Liver (tissue), 8 donors: ENCODE measurements at regions not wholly inside any gene's neighbourhood (a gene's known extent, or its start where the extent isn't known, plus 50 kb on each side); places are given as distances from the start of the nearest gene placed in this dataset.

Experiments
- DNase-seq: peaks from one replicate; pipeline ENCODE4 v3.0.0-alpha.2; 2017; ENCODE audit warnings: low spot score
- H3K27ac ChIP-seq, 2 donors: one replicate each; pipeline ENCODE4 v1.7.0; 2013; ENCODE audit warnings: inconsistent platforms in 2 of 2, low read length in 2 of 2, control low read depth in 1 of 2, low read depth in 1 of 2, mild to moderate bottlenecking in 1 of 2
- H3K27me3 ChIP-seq, 4 donors: one replicate each; pipeline versions ENCODE4 v1.6.1 to v1.7.0; 2013; ENCODE audit warnings: low read length in 3 of 4, inconsistent platforms in 1 of 4, mild to moderate bottlenecking in 1 of 4, moderate library complexity in 1 of 4; ENCODE audit not compliant: control insufficient read depth in 4 of 4, insufficient read depth in 4 of 4
- H3K36me3 ChIP-seq, 4 donors: one replicate each; pipeline versions ENCODE4 v1.6.1 to v1.7.0; 2013; ENCODE audit warnings: low read length in 3 of 4, mild to moderate bottlenecking in 3 of 4, low read depth in 1 of 4, moderate library complexity in 1 of 4; ENCODE audit not compliant: control insufficient read depth in 4 of 4, insufficient read depth in 3 of 4
- H3K4me1 ChIP-seq, 4 donors: one replicate each; pipeline versions ENCODE4 v1.6.1 to v1.7.0; 2013; ENCODE audit warnings: low read length in 3 of 4, mild to moderate bottlenecking in 3 of 4, moderate library complexity in 1 of 4; ENCODE audit not compliant: control insufficient read depth in 4 of 4, insufficient read depth in 4 of 4
- H3K4me3 ChIP-seq, 3 donors: one replicate each; pipeline versions ENCODE4 v1.6.1 to v1.7.0; 2013; ENCODE audit warnings: low read length in 3 of 3, control low read depth in 1 of 3, low read depth in 1 of 3, mild to moderate bottlenecking in 1 of 3
- H3K9ac ChIP-seq, 2 donors: one replicate each; pipeline ENCODE4 v1.7.0; 2013; ENCODE audit warnings: low read length in 2 of 2, mild to moderate bottlenecking in 2 of 2, moderate library complexity in 2 of 2, control low read depth in 1 of 2, low read depth in 1 of 2
- H3K9me3 ChIP-seq, 4 donors: one replicate each; pipeline versions ENCODE4 v1.6.1 to v1.7.0; 2013; ENCODE audit warnings: low read length in 3 of 4; ENCODE audit not compliant: control insufficient read depth in 4 of 4
- ATF3 ChIP-seq: IDR thresholded peaks from 2 replicates; pipeline ENCODE4 v1.6.1; 2016; ENCODE audit warnings: antibody characterized with exemption
- CTCF ChIP-seq: fragments of 150-350 bp; IDR thresholded peaks from 2 replicates; pipeline ENCODE4 v1.5.1; 2017; ENCODE audit warnings: improper control_type of control experiment, low read depth, low read length; ENCODE audit not compliant: missing input control
- EGR1 ChIP-seq, 2 donors: IDR thresholded peaks; 2 replicates each; pipeline ENCODE4 v1.6.1; 2016 to 2018; ENCODE audit warnings: antibody characterized with exemption in 2 of 2, low read depth in 2 of 2
- FOXA1 ChIP-seq: IDR thresholded peaks from 2 replicates; pipeline ENCODE4 v1.6.1; 2016; ENCODE audit warnings: antibody characterized with exemption
- FOXA2 ChIP-seq: IDR thresholded peaks from 2 replicates; pipeline ENCODE4 v1.6.1; 2016; ENCODE audit warnings: antibody characterized with exemption
- GABPA ChIP-seq, 2 donors: IDR thresholded peaks in 1 of 2; conservative IDR thresholded peaks in 1 of 2; 2 replicates each; pipeline ENCODE4 v1.6.1; 2016; ENCODE audit warnings: antibody characterized with exemption in 2 of 2, mild to moderate bottlenecking in 1 of 2, moderate library complexity in 1 of 2
- HNF4A ChIP-seq, 2 donors: conservative IDR thresholded peaks; 2 replicates each; pipeline ENCODE4 v1.6.1; 2016; ENCODE audit warnings: antibody characterized with exemption in 2 of 2, mild to moderate bottlenecking in 2 of 2
- HNF4G ChIP-seq: IDR thresholded peaks from 2 replicates; pipeline ENCODE4 v1.6.1; 2016; ENCODE audit warnings: antibody characterized with exemption
- JUND ChIP-seq, 2 donors: IDR thresholded peaks; 2 replicates each; pipeline ENCODE4 v1.6.1; 2016; ENCODE audit warnings: antibody characterized with exemption in 2 of 2
- MAX ChIP-seq: IDR thresholded peaks from 2 replicates; pipeline ENCODE4 v1.6.1; 2016; ENCODE audit warnings: antibody characterized with exemption
- NR2F2 ChIP-seq: IDR thresholded peaks from 2 replicates; pipeline ENCODE4 v1.6.1; 2016; ENCODE audit warnings: antibody characterized with exemption
- RAD21 ChIP-seq, 2 donors: IDR thresholded peaks; 2 replicates each; pipeline ENCODE4 v1.6.1; 2016; ENCODE audit warnings: antibody characterized with exemption in 2 of 2, mild to moderate bottlenecking in 2 of 2
- REST ChIP-seq: IDR thresholded peaks from 2 replicates; pipeline ENCODE4 v1.6.1; 2016; ENCODE audit warnings: antibody characterized with exemption, mild to moderate bottlenecking
- RXRA ChIP-seq, 2 donors: IDR thresholded peaks; 2 replicates each; pipeline ENCODE4 v1.6.1; 2017 to 2018; ENCODE audit warnings: antibody characterized with exemption in 2 of 2, mild to moderate bottlenecking in 1 of 2
- SP1 ChIP-seq: IDR thresholded peaks from 2 replicates; pipeline ENCODE4 v1.6.1; 2018; ENCODE audit warnings: antibody characterized with exemption, mild to moderate bottlenecking
- TAF1 ChIP-seq: conservative IDR thresholded peaks from 2 replicates; pipeline ENCODE4 v1.6.1; 2016; ENCODE audit warnings: antibody characterized with exemption, mild to moderate bottlenecking
- YY1 ChIP-seq: IDR thresholded peaks from 2 replicates; pipeline ENCODE4 v1.6.1; 2016; ENCODE audit warnings: antibody characterized with exemption, mild to moderate bottlenecking
- ZBTB33 ChIP-seq: IDR thresholded peaks from 2 replicates; pipeline ENCODE4 v1.6.1; 2016; ENCODE audit warnings: antibody characterized with exemption
- WGBS: extraction: QIAGEN DNeasy Blood & Tissue Kit; methylation state at CpG from one replicate; pipeline ENCODE4 v1.1.7; 2013; 5-methylcytosine and 5-hydroxymethylcytosine counted together
- donor health status: healthy.
- donor health status: healthy.
- donor health status: healthy.
- donor health status: healthy.
- donor health status: healthy.

GRCh38 chr4:4624276-4624897, 82.5 kb upstream of the STX18 start:
- Histone ChIP-seq H3K4me1 (no peaks in the 10 kb centered on the region), H3K9me3 (no peaks in the 10 kb centered on the region), H3K4me3 (no peak overlapping the region), H3K27me3 (no peaks in the 10 kb centered on the region), H3K27ac (no peak overlapping the region), H3K36me3 (no peaks in the 10 kb centered on the region), H3K9ac (no peak overlapping the region)
- TF ChIP-seq HNF4A (conservative IDR thresholded peaks at IDR 0.05) (no peak), RXRA (IDR thresholded peaks at IDR 0.05) (no peak), YY1 (no peak), NR2F2 (no peak), SP1 (no peak), FOXA1 (no peak), EGR1 (IDR thresholded peaks at IDR 0.05; ENCODE audit: low read depth in 2 of 2) (no peak), TAF1 (no peak), HNF4G (no peak), ATF3 (no peak), CTCF (no peak), ZBTB33 (no peak), RAD21 (IDR thresholded peaks at IDR 0.05) (no peak), GABPA (IDR thresholded peaks at IDR 0.05 in 1 of 2, conservative IDR thresholded peaks at IDR 0.05 in 1 of 2) (no peak), MAX (no peak), JUND (IDR thresholded peaks at IDR 0.05) (no peak), FOXA2 (no peak), REST (no peak)
- 89% methylated on average over 7 of the region's 7 CpGs for WGBS
- DNase-seq = no peak
